ENCODE measurements at regions not wholly inside any gene's neighbourhood (a gene's known extent, or its start where the extent isn't known, plus 50 kb on each side); places are given as distances from the start of the nearest gene placed in this dataset.

GRCh38 chr2:3082705-3083104 lies 294.9 kb downstream of the EIPR1 start:
- CTCF ChIA-PET (ENCODE audit: unreplicated experiment), result no interaction called here

GRCh38 chr2:3079959-3080948 lies 297.4 kb downstream of the EIPR1 start:
- Histone ChIP-seq H3K4me1 (ENCODE audit: insufficient read depth, low read length, poor library complexity, severe bottlenecking) (no peaks in the 10 kb centered on the region), H3K9me3 (ENCODE audit: low read length) (no peaks in the 10 kb centered on the region), H2AFZ (ENCODE audit: low read length) (no peak overlapping the region), H3K4me2 (ENCODE audit: low read length) (no peak overlapping the region), H3K4me3 (ENCODE audit: low read depth, low read length, poor library complexity, severe bottlenecking) (no peak overlapping the region), H3K36me3 (ENCODE audit: insufficient read depth, low read length) (no peaks in the 10 kb centered on the region), H3K79me2 (ENCODE audit: insufficient read depth, low read depth, low read length) (no peaks in the 10 kb centered on the region), H3K27ac (ENCODE audit: low read depth, low read length, poor library complexity, severe bottlenecking) (no peak overlapping the region), H4K20me1 (ENCODE audit: insufficient read depth, low read length) (no peaks in the 10 kb centered on the region), H3K9me2 (ENCODE audit: insufficient read depth, low read length) (no peaks in the 10 kb centered on the region)
- intact Hi-C loops (cut with micrococcal nuclease; ENCODE audit: unreplicated experiment), result no loop called here
- no TSS peak for BruUV-seq (replicated peaks)
- TF ChIP-seq EZH2phosphoT487 (IDR thresholded peaks at IDR 0.05; ENCODE audit: borderline replicate concordance, low read depth, low read length) (no peak), CTCF (conservative IDR thresholded peaks at IDR 0.05; ENCODE audit: low read length) (no peak)
- CTCF ChIA-PET (ENCODE audit: unreplicated experiment), result no interaction called here
- POLR2A ChIA-PET, result no interaction called here
- no peak for DNase-seq (ENCODE audit: low spot score)

More at GRCh38 chr2:3082705-3083104, 294.9 kb downstream of the EIPR1 start:
- Histone ChIP-seq H3K4me2 (ENCODE audit: low read length) (no peak overlapping the region), H3K4me1 (ENCODE audit: insufficient read depth, low read length, poor library complexity, severe bottlenecking) (no peaks in the 10 kb centered on the region), H3K9me2 (ENCODE audit: insufficient read depth, low read length) (no peaks in the 10 kb centered on the region), H4K20me1 (ENCODE audit: insufficient read depth, low read length) (no peaks in the 10 kb centered on the region), H3K9me3 (ENCODE audit: low read length) (no peaks in the 10 kb centered on the region), H3K4me3 (ENCODE audit: low read depth, low read length, poor library complexity, severe bottlenecking) (no peak overlapping the region), H3K36me3 (ENCODE audit: insufficient read depth, low read length) (no peaks in the 10 kb centered on the region), H3K27ac (ENCODE audit: low read depth, low read length, poor library complexity, severe bottlenecking) (no peak overlapping the region), H3K79me2 (ENCODE audit: insufficient read depth, low read depth, low read length) (no peaks in the 10 kb centered on the region), H2AFZ (ENCODE audit: low read length) (no peak overlapping the region)
- intact Hi-C loops (cut with micrococcal nuclease; ENCODE audit: unreplicated experiment), result no loop called here
- POLR2A ChIA-PET, result no interaction called here
- no peak for TF ChIP-seq EZH2phosphoT487 (IDR thresholded peaks at IDR 0.05; ENCODE audit: borderline replicate concordance, low read depth, low read length)
- no peak for TF ChIP-seq CTCF (conservative IDR thresholded peaks at IDR 0.05; ENCODE audit: low read length)
- no TSS peak for BruUV-seq (replicated peaks)
- no peak for DNase-seq (ENCODE audit: low spot score)

GRCh38 chr2:3079466-3079865 lies 298.2 kb downstream of the EIPR1 start:
- H3K36me3 ChIP-seq (ENCODE audit: insufficient read depth, low read length), result no peaks in the 10 kb centered on the region
- no peaks in the 10 kb centered on the region for H3K9me2 ChIP-seq (ENCODE audit: insufficient read depth, low read length)
- H3K4me1 ChIP-seq (ENCODE audit: insufficient read depth, low read length, poor library complexity, severe bottlenecking), result no peaks in the 10 kb centered on the region
- no peaks in the 10 kb centered on the region for H3K9me3 ChIP-seq (ENCODE audit: low read length)
- no peak overlapping the region for H2AFZ ChIP-seq (ENCODE audit: low read length)
- no peaks in the 10 kb centered on the region for H3K79me2 ChIP-seq (ENCODE audit: insufficient read depth, low read depth, low read length)
- DNase-seq (ENCODE audit: low spot score), result no peak
- TF ChIP-seq CTCF (conservative IDR thresholded peaks at IDR 0.05; ENCODE audit: low read length), result no peak
- no peak for TF ChIP-seq EZH2phosphoT487 (IDR thresholded peaks at IDR 0.05; ENCODE audit: borderline replicate concordance, low read depth, low read length)
- no TSS peak for BruUV-seq (replicated peaks)
- no peak overlapping the region for H3K4me3 ChIP-seq (ENCODE audit: low read depth, low read length, poor library complexity, severe bottlenecking)
- POLR2A ChIA-PET, result no interaction called here
- CTCF ChIA-PET (ENCODE audit: unreplicated experiment), result no interaction called here
- no peaks in the 10 kb centered on the region for H4K20me1 ChIP-seq (ENCODE audit: insufficient read depth, low read length)
- no peak overlapping the region for H3K27ac ChIP-seq (ENCODE audit: low read depth, low read length, poor library complexity, severe bottlenecking)
- intact Hi-C loops (cut with micrococcal nuclease; ENCODE audit: unreplicated experiment), result no loop called here
- no peak overlapping the region for H3K4me2 ChIP-seq (ENCODE audit: low read length)
